Muscle layer of colon (tissue), 2 donors: ENCODE measurements at regions not wholly inside any gene's neighbourhood (a gene's known extent, or its start where the extent isn't known, plus 50 kb on each side); places are given as distances from the start of the nearest gene placed in this dataset.

Experiments used
- H3K27ac ChIP-seq: one replicate; pipeline ENCODE4 v1.7.0; 2013; ENCODE audit warnings: low read depth, mild to moderate bottlenecking, low read length, moderate library complexity
- H3K27me3 ChIP-seq, 2 donors: one replicate each; pipeline ENCODE4 v1.7.0; 2013; ENCODE audit warnings: low read length in 2 of 2, mild to moderate bottlenecking in 2 of 2; ENCODE audit not compliant: insufficient read depth in 2 of 2, control insufficient read depth in 1 of 2
- H3K36me3 ChIP-seq: one replicate; pipeline ENCODE4 v1.7.0; 2013; ENCODE audit warnings: mild to moderate bottlenecking, low read length; ENCODE audit not compliant: insufficient read depth
- H3K4me1 ChIP-seq: one replicate; pipeline ENCODE4 v1.7.0; 2013; ENCODE audit warnings: mild to moderate bottlenecking, low read length; ENCODE audit not compliant: insufficient read depth
- H3K4me3 ChIP-seq, 2 donors: one replicate each; pipeline ENCODE4 v1.7.0; 2013; ENCODE audit warnings: low read length in 2 of 2, low read depth in 1 of 2, mild to moderate bottlenecking in 1 of 2, moderate library complexity in 1 of 2
- H3K9ac ChIP-seq: one replicate; pipeline ENCODE4 v1.7.0; 2013; ENCODE audit warnings: low read length
- H3K9me3 ChIP-seq: one replicate; pipeline ENCODE4 v1.7.0; 2013; ENCODE audit warnings: mild to moderate bottlenecking, low read length
- donor health status: abdominal sarcoma.
- donor health status: Adenocarcinoma of cecum.

DNA sequence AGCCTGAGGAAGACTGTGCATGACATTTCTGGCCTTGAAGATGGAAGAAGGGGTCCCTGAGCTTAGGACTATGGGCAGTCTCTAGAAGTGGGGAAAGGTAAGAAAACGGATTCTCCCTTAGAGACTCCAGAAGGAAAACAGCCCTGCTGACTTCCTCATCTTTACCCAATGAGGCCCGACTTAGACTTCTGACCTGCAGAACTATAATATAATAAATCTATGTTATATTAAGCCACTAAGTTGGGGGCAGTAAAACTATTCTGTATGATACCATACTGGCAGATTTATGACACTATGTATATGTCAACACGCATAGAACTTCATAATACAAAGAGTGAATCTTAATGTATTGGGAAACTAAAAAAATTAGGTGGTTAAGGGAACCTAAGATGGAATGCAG is 422.0 kb downstream of the PLK2 start:
- Histone ChIP-seq H3K9ac (no peak overlapping the region), H3K4me3 (no peak overlapping the region), H3K9me3 (no peaks in the 10 kb centered on the region), H3K36me3 (no peaks in the 10 kb centered on the region), H3K4me1 (no peaks in the 10 kb centered on the region), H3K27me3 (no peaks in the 10 kb centered on the region), H3K27ac (no peak overlapping the region)

GRCh38 chr5:58025809-58026208 is 434.1 kb downstream of the PLK2 start:
- no peaks in the 10 kb centered on the region for H3K4me1 ChIP-seq
- H3K9me3 ChIP-seq = no peaks in the 10 kb centered on the region
- H3K27ac ChIP-seq = no peak overlapping the region
- no peaks in the 10 kb centered on the region for H3K36me3 ChIP-seq
- H3K27me3 ChIP-seq = no peaks in the 10 kb centered on the region
- H3K9ac ChIP-seq = no peak overlapping the region
- no peak overlapping the region for H3K4me3 ChIP-seq

- no peaks in the 10 kb centered on the region for H3K36me3 ChIP-seq
- no peak overlapping the region for H3K4me3 ChIP-seq
- H3K9me3 ChIP-seq = no peaks in the 10 kb centered on the region
- H3K27ac ChIP-seq = no peak overlapping the region
- H3K9ac ChIP-seq = no peak overlapping the region
- H3K4me1 ChIP-seq = no peaks in the 10 kb centered on the region
- H3K27me3 ChIP-seq = no peaks in the 10 kb centered on the region
These were observed 435.7 kb downstream of the PLK2 start for GRCh38 chr5:58024151-58024550.

- Histone ChIP-seq H3K4me1 (no peaks in the 10 kb centered on the region), H3K9me3 (no peaks in the 10 kb centered on the region), H3K4me3 (no peak overlapping the region), H3K27ac (no peak overlapping the region), H3K27me3 (no peaks in the 10 kb centered on the region), H3K9ac (no peak overlapping the region), H3K36me3 (no peaks in the 10 kb centered on the region)
These were observed 437.8 kb downstream of the PLK2 start for GRCh38 chr5:58022055-58022454.

DNA sequence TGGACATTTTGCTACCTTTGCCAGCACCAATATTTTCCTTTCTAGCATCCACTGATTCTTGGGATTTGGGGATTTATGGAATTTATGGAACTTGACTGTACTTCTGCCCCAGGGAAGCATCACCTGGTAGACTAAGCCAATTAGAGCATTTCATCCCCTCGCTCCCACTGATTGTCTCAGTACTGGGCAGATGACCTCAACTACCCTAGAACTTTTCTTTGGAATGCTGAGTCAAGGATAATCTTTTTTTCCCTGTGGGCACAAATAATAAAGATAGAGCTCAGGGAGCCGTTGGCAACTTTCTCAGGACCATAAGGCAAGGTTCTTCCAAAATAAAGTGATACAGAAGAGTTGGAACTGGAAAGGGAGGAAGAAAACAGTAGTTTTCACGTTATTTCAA is 438.4 kb downstream of the PLK2 start:
- H3K27ac ChIP-seq = no peak overlapping the region
- H3K9me3 ChIP-seq = no peaks in the 10 kb centered on the region
- no peaks in the 10 kb centered on the region for H3K36me3 ChIP-seq
- H3K4me1 ChIP-seq = no peaks in the 10 kb centered on the region
- H3K4me3 ChIP-seq = no peak overlapping the region
- no peak overlapping the region for H3K9ac ChIP-seq
- no peaks in the 10 kb centered on the region for H3K27me3 ChIP-seq

GRCh38 chr5:58019614-58020013 is 440.3 kb downstream of the PLK2 start:
- H3K4me3 ChIP-seq = no peak overlapping the region
- H3K36me3 ChIP-seq = no peaks in the 10 kb centered on the region
- H3K4me1 ChIP-seq = no peaks in the 10 kb centered on the region
- no peak overlapping the region for H3K27ac ChIP-seq
- H3K27me3 ChIP-seq = no peaks in the 10 kb centered on the region
- H3K9ac ChIP-seq = no peak overlapping the region
- no peaks in the 10 kb centered on the region for H3K9me3 ChIP-seq

GRCh38 chr5:58018016-58018415 is 441.9 kb downstream of the PLK2 start:
- Histone ChIP-seq H3K4me1 (no peaks in the 10 kb centered on the region), H3K4me3 (no peak overlapping the region), H3K9ac (no peak overlapping the region), H3K9me3 (no peaks in the 10 kb centered on the region), H3K27me3 (no peaks in the 10 kb centered on the region), H3K36me3 (no peaks in the 10 kb centered on the region), H3K27ac (no peak overlapping the region)

GRCh38 chr5:58016877-58017276 is 443.0 kb downstream of the PLK2 start:
- Histone ChIP-seq H3K4me3 (no peak overlapping the region), H3K9me3 (no peaks in the 10 kb centered on the region), H3K36me3 (no peaks in the 10 kb centered on the region), H3K9ac (no peak overlapping the region), H3K27me3 (no peaks in the 10 kb centered on the region), H3K27ac (no peak overlapping the region), H3K4me1 (no peaks in the 10 kb centered on the region)

- Histone ChIP-seq H3K4me1 (no peaks in the 10 kb centered on the region), H3K4me3 (no peak overlapping the region), H3K27ac (no peak overlapping the region), H3K36me3 (no peaks in the 10 kb centered on the region), H3K9me3 (no peaks in the 10 kb centered on the region), H3K9ac (no peak overlapping the region), H3K27me3 (no peaks in the 10 kb centered on the region)
These were observed 443.5 kb downstream of the PLK2 start for GRCh38 chr5:58016358-58016757.

- Histone ChIP-seq H3K4me3 (no peak overlapping the region), H3K27me3 (no peaks in the 10 kb centered on the region), H3K36me3 (no peaks in the 10 kb centered on the region), H3K9ac (no peak overlapping the region), H3K27ac (no peak overlapping the region), H3K4me1 (no peaks in the 10 kb centered on the region), H3K9me3 (no peaks in the 10 kb centered on the region)
These were observed 444.7 kb downstream of the PLK2 start for GRCh38 chr5:58015175-58015574.

DNA sequence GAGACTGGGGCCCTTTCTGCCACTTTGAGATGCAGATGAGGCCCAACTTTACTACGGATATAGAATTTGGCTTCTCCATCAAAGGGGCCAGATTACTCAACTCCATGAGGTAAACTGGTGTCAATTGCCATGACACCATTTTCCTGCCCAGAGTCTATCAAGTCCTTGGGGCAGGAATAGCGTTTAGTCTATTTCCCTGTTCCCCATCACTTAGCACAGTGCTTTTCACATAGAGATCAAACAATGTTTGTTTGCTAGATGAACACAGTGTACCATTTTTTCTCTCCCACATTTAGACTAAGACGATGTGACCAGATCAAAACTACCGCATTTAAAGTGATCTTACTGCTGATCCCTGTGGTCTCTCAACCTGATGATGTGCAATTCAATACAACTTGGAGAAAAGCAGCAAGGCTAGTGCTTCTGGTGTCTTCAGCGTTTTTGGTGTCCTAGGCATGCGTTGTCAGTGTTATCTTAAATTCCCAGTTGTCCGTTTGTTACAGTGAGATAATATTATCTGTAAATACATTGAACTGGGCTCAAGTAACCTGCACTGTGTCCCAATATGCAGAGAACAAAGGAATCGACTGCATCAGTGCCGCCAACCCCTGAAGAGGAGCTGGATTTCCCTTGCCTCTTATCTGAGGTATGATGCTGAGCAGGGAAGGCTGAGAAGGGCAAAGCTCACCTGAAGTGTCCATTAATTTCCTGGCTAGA is 446.2 kb downstream of the PLK2 start:
- Histone ChIP-seq H3K4me1 (no peaks in the 10 kb centered on the region), H3K9me3 (no peaks in the 10 kb centered on the region), H3K27ac (no peak overlapping the region), H3K9ac (no peak overlapping the region), H3K36me3 (no peaks in the 10 kb centered on the region), H3K27me3 (no peaks in the 10 kb centered on the region), H3K4me3 (no peak overlapping the region)

DNA sequence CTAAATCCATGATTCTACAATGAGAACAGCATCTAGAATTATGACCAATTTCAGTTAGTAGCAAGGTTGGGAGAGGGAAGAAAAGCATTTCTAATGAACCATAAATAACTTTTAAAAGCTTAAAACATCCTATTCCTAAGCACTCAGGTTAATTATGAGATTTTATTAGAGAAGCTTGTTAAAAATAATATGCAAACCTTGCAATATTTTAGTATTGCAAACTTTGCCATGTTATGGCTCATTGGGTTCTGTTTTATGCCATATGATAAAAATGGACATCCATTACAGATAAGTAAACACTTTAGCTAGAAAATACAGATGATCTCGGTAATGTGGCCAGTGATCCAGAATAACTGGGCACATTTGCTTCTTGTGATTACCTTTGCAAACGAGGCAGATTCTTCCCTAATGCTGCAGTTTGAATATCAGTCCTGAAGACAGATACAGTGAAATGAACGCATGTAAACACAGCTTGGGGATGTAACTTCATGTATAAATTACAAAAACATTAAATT is 447.0 kb downstream of the PLK2 start:
- no peak overlapping the region for H3K27ac ChIP-seq
- no peaks in the 10 kb centered on the region for H3K4me1 ChIP-seq
- no peaks in the 10 kb centered on the region for H3K27me3 ChIP-seq
- no peaks in the 10 kb centered on the region for H3K9me3 ChIP-seq
- H3K9ac ChIP-seq = no peak overlapping the region
- H3K36me3 ChIP-seq = no peaks in the 10 kb centered on the region
- no peak overlapping the region for H3K4me3 ChIP-seq
